ENCODE measurements at regions not wholly inside any gene's neighbourhood (a gene's known extent, or its start where the extent isn't known, plus 50 kb on each side); places are given as distances from the start of the nearest gene placed in this dataset.

- WGBS (ENCODE audit: insufficient coverage, insufficient replicate concordance, low lambda C conversion rate, missing lambda C conversion rate) = 26% methylated on average over 70 of the region's 74 CpGs
- DNase-seq (ENCODE audit: low read depth, low spot score) (no peak), FAIRE-seq (peak; percentile 23), ATAC-seq (peak; percentile 50)
- Histone ChIP-seq H3K27me3 (replicated peaks in 1 of 2; ENCODE audit: control insufficient read depth in 2 of 2, insufficient read depth in 2 of 2, low read length in 1 of 2) (no peaks in the 10 kb centered on the region), H3K9ac (ENCODE audit: control insufficient read depth, insufficient read depth, low read length) (peak overlapping the region; percentile 95), H4K20me1 (ENCODE audit: control insufficient read depth, insufficient read depth) (no peaks in the 10 kb centered on the region), H3K4me1 (ENCODE audit: control insufficient read depth, insufficient read depth, low read length) (0 out of 2 replicates have a peak, but pooled peaks cover 9% of the 10 kb centered on the region), H3K4me3 (peak overlapping the region; percentile 61), H3K4me2 (ENCODE audit: control insufficient read depth, insufficient read depth) (peak overlapping the region; percentile 79), H3K36me3 (ENCODE audit: control insufficient read depth in 2 of 2, insufficient read depth in 2 of 2, low read length in 1 of 2) (no peaks in the 10 kb centered on the region), H3K79me2 (ENCODE audit: control insufficient read depth, insufficient read depth, low read length) (peaks cover 23% of the 10 kb centered on the region), H2AFZ (ENCODE audit: control insufficient read depth, low read depth, low read length) (peak overlapping the region; percentile 7), H3K27ac (ENCODE audit: control insufficient read depth, insufficient read depth) (peak overlapping the region; percentile 96), H3K9me3 (replicated peaks; ENCODE audit: control insufficient read depth, insufficient read depth, low read length) (no peaks in the 10 kb centered on the region; the same call in 2 of the 3 replicates)
- ChIA-PET CTCF (no interaction called here), SMC1A (ENCODE audit: uncharacterized antibody, unreplicated experiment) (no interaction called here), RAD21 (ENCODE audit: unreplicated experiment) (no interaction called here), POLR2A (no interaction called here)
- no TSS peak for BruUV-seq (replicated peaks)
- intact Hi-C loops (cut with micrococcal nuclease; ENCODE audit: unreplicated experiment) = loop anchor here (5.0 to 10.0 kb wide), 2 partner anchors 163 to 321 kb away; no protein-coding TSS in a partner anchor
- in situ Hi-C loops (cut with MboI) = no loop called here
- TF ChIP-seq NFIC (IDR thresholded peaks at IDR 0.05; ENCODE audit: low read depth, low read length) (0 out of 2 replicates have a peak, but pooled peaks have one; percentile 12), SMAD1 (IDR thresholded peaks at IDR 0.05; ENCODE audit: low read depth, partially characterized antibody) (peak; percentile 81), ELK1 (IDR thresholded peaks at IDR 0.05; ENCODE audit: low read depth, low read length) (no peak), TCF12 (IDR thresholded peaks at IDR 0.05; ENCODE audit: low read depth, low read length) (0 out of 2 replicates have a peak, but pooled peaks have one; percentile 14), GABPA (IDR thresholded peaks at IDR 0.05; ENCODE audit: low read depth) (no peak), YY1 (IDR thresholded peaks at IDR 0.05; ENCODE audit: low read depth, low read length) (peak; percentile 29), SPI1 (IDR thresholded peaks at IDR 0.05; ENCODE audit: borderline replicate concordance, insufficient read depth, low read depth, low read length) (peak; percentile 56; the same call in 1 of the 2 replicates), RUNX3 (IDR thresholded peaks at IDR 0.05; ENCODE audit: low read length) (peak; percentile 19; the same call in 1 of the 2 replicates), EP300 (IDR thresholded peaks at IDR 0.05; ENCODE audit: borderline replicate concordance in 1 of 2, control insufficient read depth in 1 of 2, low read depth in 2 of 2, low read length in 2 of 2) (0 out of 4 replicates have a peak, but pooled peaks of 1 of the 2 experiments have one; percentile 9), TCF3 (IDR thresholded peaks at IDR 0.05; ENCODE audit: borderline replicate concordance, insufficient read depth, low read depth, low read length) (peak; percentile 78; the same call in 1 of the 2 replicates), ATF2 (IDR thresholded peaks at IDR 0.05; ENCODE audit: low read length) (peak; percentile 25; the same call in 1 of the 2 replicates), TAF1 (IDR thresholded peaks at IDR 0.05; ENCODE audit: borderline replicate concordance, low read depth, low read length) (peak; percentile 60; the same call in 1 of the 2 replicates), ZBTB11 (CRISPR knock-in tag; IDR thresholded peaks at IDR 0.05) (0 out of 2 replicates have a peak, but pooled peaks have one; percentile 4), POLR2AphosphoS2 (IDR thresholded peaks at IDR 0.05; ENCODE audit: low read depth, low read length) (peak; percentile 64; the same call in 1 of the 2 replicates), IKZF2 (IDR thresholded peaks at IDR 0.05) (peak; percentile 8 to 21; a peak in 1 of 4 replicates), SP1 (IDR thresholded peaks at IDR 0.05; ENCODE audit: low read depth, low read length) (peak; percentile 36), PAX5 (IDR thresholded peaks at IDR 0.05; ENCODE audit: borderline replicate concordance, low read depth, low read length) (no peak)
Observed at GRCh38 chrX:40175511-40176350, 78.0 kb upstream of the BCOR start.
